GM20431 (cell line): ENCODE measurements at regions not wholly inside any gene's neighbourhood (a gene's known extent, or its start where the extent isn't known, plus 50 kb on each side); places are given as distances from the start of the nearest gene placed in this dataset.

Experiments used
- in situ Hi-C: fragments of 300-500 bp; cut with MseI, MboI; formaldehyde crosslinking; loops from one replicate; pipeline ENCODE4 v1.15.0; 2020; ENCODE audit warnings: low sequenced_read_pairs; ENCODE audit not compliant: unreplicated experiment

GRCh38 chr9:89912605-89912953 lies 307.8 kb downstream of the GADD45G start:
- in situ Hi-C loops, result no loop called here

- in situ Hi-C loops, result no loop called here
These were observed 310.4 kb downstream of the GADD45G start for GRCh38 chr9:89915187-89915586.

GRCh38 chr9:89916001-89916597 lies 311.3 kb downstream of the GADD45G start:
- in situ Hi-C loops, result no loop called here

- in situ Hi-C loops, result no loop called here
These were observed 313.0 kb downstream of the GADD45G start for GRCh38 chr9:89917861-89918260.

- in situ Hi-C loops, result no loop called here
These were observed 314.4 kb downstream of the GADD45G start for GRCh38 chr9:89919171-89919681.

- in situ Hi-C loops, result loop anchor here (10.0 kb wide), 1 partner anchor 315 kb away; the partner anchor contains the start of gene GADD45G
These were observed 315.3 kb downstream of the GADD45G start for GRCh38 chr9:89920131-89920530.

- in situ Hi-C loops, result loop anchor here (10.0 kb wide), 1 partner anchor 316 kb away; the partner anchor contains the start of gene GADD45G
These were observed 316.1 kb downstream of the GADD45G start for GRCh38 chr9:89920951-89921350.

- in situ Hi-C loops, result loop anchor here (10.0 kb wide), 1 partner anchor 317 kb away; the partner anchor contains the start of gene GADD45G
These were observed 317.3 kb downstream of the GADD45G start for GRCh38 chr9:89922099-89922498.

GRCh38 chr9:89923174-89923573 lies 318.4 kb downstream of the GADD45G start:
- in situ Hi-C loops, result loop anchor here (10.0 kb wide), 1 partner anchor 318 kb away; the partner anchor contains the start of gene GADD45G

GRCh38 chr9:89923961-89924504 lies 319.2 kb downstream of the GADD45G start:
- in situ Hi-C loops, result loop anchor here (10.0 kb wide), 1 partner anchor 319 kb away; the partner anchor contains the start of gene GADD45G

- in situ Hi-C loops, result loop anchor here (10.0 kb wide), 1 partner anchor 320 kb away; the partner anchor contains the start of gene GADD45G
These were observed 319.8 kb downstream of the GADD45G start for GRCh38 chr9:89924611-89925010.

GRCh38 chr9:89926167-89926566 lies 321.4 kb downstream of the GADD45G start:
- in situ Hi-C loops, result loop anchor here (10.0 kb wide), 1 partner anchor 321 kb away; the partner anchor contains the start of gene GADD45G

GRCh38 chr9:89926691-89927220 lies 321.9 kb downstream of the GADD45G start:
- in situ Hi-C loops, result loop anchor here (10.0 kb wide), 1 partner anchor 322 kb away; the partner anchor contains the start of gene GADD45G

- in situ Hi-C loops, result loop anchor here (10.0 kb wide), 1 partner anchor 323 kb away; the partner anchor contains the start of gene GADD45G
These were observed 323.3 kb downstream of the GADD45G start for GRCh38 chr9:89928106-89928505.

- in situ Hi-C loops, result loop anchor here (10.0 kb wide), 1 partner anchor 324 kb away; the partner anchor contains the start of gene GADD45G
These were observed 323.9 kb downstream of the GADD45G start for GRCh38 chr9:89928521-89929275.

GRCh38 chr9:89929315-89929672 lies 324.5 kb downstream of the GADD45G start:
- in situ Hi-C loops, result loop anchor here (10.0 kb wide), 1 partner anchor 324 kb away; the partner anchor contains the start of gene GADD45G

- in situ Hi-C loops, result loop anchor here (10.0 kb wide), 1 partner anchor 325 kb away; the partner anchor contains the start of gene GADD45G
These were observed 325.1 kb downstream of the GADD45G start for GRCh38 chr9:89929673-89930480.

GRCh38 chr9:89933578-89933977 lies 328.8 kb downstream of the GADD45G start:
- in situ Hi-C loops, result no loop called here

- in situ Hi-C loops, result no loop called here
These were observed 330.3 kb downstream of the GADD45G start for GRCh38 chr9:89935115-89935514.
